ENCODE measurements at regions not wholly inside any gene's neighbourhood (a gene's known extent, or its start where the extent isn't known, plus 50 kb on each side); places are given as distances from the start of the nearest gene placed in this dataset.
"Not testable (repeated sequence)": the region's sequence is repeated elsewhere in the genome, so short reads cannot be mapped to it uniquely, and the experiment has no call there.

DNA sequence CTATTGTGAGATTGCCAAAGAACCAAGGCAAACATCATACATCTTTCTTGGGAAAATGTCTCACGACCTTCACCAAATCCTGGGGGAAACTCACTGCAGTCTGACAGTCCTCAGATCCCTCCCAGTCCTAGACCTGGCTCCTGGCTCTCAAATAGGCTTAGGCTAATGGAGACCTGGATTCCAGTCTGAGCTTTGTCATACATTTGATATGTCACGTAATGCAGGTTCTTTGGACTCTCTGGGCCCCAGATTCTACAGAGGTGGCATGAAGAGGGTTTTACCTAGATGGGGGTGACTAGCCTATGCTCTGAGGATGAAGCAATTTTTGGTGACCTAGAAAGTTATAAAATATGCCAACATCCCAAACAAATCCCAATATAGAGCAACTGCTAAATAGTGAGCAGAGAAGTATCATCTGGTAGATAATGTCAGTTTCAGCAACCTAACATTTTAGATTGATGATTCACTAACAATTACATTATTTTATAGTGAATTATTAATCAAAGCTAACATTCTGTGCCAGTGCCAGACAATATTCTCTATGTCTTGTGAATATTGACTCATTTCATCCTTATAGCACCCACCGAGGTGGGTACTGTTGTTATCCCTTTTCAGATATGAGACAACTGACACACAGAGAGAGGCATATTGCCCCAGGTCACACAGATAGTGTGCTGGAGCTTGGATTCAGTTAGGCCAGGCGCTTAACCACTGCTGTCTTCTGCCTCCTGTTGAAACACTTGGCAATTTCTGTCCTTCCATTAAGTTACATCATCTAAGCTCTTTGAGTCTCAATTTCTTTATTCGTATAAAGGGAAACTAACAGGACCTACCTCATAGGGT is 195.4 kb upstream of the MAMLD1 start:
- DNase-seq, result no peak

GRCh38 chrX:150182161-150182560 is 181.0 kb upstream of the MAMLD1 start:
- no peak for DNase-seq

DNA sequence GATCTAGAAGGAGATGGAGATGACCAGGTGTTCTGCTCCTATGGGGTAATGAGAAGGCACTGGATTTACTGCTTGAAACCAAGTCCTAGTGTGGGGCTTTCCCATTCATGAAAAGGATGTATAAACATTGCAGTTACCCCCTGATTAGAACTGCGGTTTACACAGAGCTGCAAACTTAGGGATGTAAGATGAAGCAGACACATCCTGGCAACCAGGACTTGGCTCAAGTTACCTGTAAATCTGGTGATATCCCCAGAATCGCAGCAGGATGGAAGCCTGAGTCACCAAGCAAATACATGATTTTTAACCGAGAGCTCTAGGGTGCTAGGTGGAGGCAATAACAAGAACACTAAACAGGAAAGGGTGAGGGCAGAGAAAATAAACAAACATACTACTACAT is 178.6 kb upstream of the MAMLD1 start:
- no peak for DNase-seq

DNA sequence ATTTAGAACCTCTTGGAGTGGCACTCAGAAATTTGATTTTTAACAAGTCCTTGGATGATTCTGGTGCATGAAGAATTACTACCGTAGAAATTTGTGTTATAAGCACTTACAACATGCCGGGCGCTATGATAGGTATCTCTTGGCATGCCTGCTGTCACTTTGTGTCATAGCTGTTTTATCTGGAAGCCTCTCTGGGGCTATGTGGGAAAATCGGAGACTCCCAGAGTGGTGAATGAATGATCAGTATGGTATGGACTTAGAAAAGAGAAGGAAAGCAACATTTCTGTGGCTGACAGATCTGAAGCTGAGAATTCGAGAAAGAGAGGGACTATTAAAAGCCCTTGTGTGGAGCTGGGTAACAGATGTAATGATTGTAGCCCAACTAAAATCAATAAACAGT is 177.4 kb upstream of the MAMLD1 start:
- DNase-seq, result no peak

GRCh38 chrX:150192816-150193215 is 170.3 kb upstream of the MAMLD1 start:
- DNase-seq, result no peak

DNA sequence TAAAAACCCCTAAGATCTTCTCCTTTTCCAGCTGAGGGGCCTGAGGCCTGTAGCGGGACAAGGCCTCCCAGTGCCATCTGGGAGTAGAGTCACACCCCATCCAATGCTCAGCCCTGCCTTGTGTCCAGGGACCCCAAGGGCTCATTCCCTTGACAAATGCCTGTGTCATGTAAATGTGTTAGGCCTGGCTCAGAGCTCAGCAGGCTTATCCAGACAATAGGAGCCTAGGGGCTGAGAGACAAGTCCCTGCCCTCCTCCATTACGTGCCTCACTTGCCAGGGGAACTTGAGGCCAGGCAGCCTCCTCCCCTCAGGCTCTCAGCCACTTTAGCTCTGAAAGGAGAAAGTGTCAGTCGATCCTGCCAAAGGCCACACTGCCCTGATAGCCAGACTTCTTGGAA is 166.8 kb upstream of the MAMLD1 start:
- no peak for DNase-seq

GRCh38 chrX:150197388-150197787 is 165.7 kb upstream of the MAMLD1 start:
- DNase-seq, result no peak

DNA sequence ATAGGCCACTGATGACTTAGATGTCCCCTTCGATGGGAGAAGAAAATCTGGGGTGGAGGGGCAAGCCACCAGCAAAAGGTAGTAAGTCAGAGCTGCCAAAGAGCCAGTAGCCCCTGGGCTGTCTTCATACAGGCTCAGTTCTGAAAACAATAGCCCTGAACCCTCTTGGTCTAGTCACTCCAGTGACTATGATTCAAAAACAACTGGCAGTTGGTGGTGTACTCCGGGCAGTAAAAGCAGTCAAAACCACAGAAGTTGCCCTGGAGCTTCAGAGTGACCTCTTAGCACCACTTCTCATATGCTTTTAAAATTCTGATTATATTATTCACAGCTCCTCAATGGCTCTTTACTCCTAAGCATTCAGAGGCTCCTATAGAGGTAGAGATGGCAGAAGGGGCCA is 164.3 kb upstream of the MAMLD1 start:
- DNase-seq, result no peak

DNA sequence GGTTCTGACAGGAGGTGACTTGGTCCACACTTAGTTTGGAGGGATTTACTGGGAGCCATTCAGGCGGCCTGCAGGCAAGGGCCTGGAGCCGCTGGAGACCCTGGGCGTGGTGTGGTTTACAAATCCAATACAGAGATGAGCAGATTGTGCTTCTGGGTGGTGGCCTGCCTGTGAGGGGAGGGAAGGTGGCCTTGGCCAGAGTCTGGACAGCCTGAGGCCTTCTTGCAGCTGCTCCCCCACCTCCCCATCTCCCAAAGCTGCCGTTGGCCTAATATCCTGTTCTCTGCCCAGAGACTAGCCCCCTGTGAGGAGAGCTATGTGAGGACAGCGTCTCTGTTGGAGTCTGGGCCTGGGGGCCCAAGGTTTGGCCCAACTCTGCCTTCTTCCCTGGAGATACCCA is 163.9 kb upstream of the MAMLD1 start:
- no peak for DNase-seq

DNA sequence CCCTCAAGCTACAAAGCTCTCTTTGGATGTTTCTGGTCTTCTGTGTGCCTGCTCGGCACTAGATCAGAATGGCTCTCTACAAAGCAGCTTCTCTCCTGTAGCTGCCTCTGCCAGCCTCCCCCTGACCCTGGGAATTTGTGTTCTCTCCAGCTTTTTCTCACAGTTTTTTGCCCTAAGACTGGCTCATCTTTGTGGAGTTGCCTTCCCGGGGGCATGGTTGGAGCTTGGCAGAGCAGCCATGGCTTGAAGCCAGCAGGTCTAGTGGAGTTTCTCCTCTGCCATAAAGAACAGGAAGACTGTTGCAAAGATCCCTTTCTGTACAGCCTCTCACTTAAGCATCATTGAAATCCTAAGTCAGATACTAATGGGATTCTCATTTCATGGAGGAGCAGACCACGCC is 163.3 kb upstream of the MAMLD1 start:
- DNase-seq, result no peak

GRCh38 chrX:150200361-150200760 is 162.8 kb upstream of the MAMLD1 start:
- no peak for DNase-seq

DNA sequence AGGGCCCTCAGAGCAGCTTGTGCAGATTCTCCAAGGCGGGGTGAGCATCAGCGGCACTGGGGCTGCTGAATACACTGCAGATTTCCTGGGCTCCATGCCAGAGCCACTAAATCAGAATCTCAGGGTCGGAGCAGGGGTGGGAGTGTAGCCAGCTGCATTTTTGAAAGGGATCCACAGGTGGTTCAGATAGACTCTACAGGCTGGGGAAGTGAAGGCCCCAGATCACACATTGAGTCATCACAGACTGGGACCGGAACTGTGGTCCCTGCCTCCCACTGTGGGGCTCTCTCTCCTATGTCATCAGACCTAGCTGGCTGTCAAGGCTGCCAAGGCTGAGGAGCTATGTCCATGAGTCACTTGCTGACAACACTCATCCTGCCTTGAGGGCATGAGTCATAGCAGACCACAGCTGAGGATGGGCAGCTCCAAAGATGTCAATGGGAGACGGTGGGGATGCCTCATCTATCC is 162.3 kb upstream of the MAMLD1 start:
- DNase-seq, result peak; percentile 54

GRCh38 chrX:150201391-150201790 is 161.7 kb upstream of the MAMLD1 start:
- no peak for DNase-seq

GRCh38 chrX:150201841-150202240 is 161.3 kb upstream of the MAMLD1 start:
- no peak for DNase-seq

GRCh38 chrX:150202641-150203247 is 160.4 kb upstream of the MAMLD1 start:
- DNase-seq, result no peak

GRCh38 chrX:150203248-150203645 is 159.9 kb upstream of the MAMLD1 start:
- DNase-seq, result no peak

DNA sequence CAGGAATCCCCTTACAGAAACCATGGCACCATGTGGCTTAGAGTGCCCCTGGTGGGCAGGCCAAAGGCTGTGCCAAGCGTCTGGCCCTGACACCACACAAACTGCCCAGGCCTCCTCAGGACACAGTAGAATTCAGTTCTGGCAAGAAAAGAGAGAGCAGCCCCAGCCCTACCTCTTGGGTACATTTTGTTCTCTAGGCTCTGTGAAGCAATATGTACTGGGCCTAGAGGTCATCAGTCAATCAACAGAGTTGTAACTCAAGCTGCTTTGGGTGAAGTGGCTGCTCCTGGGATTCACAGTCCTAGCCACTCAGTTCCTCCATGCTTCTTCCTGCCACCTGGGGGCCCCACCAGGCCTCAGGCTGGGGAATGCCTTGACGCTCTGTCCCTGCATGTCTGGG is 158.1 kb upstream of the MAMLD1 start:
- no peak for DNase-seq

- no peak for DNase-seq
Measured at GRCh38 chrX:150207733-150208132, 155.4 kb upstream of the MAMLD1 start.

GRCh38 chrX:150211988-150212387 is 151.1 kb upstream of the MAMLD1 start:
- DNase-seq, result no peak

DNA sequence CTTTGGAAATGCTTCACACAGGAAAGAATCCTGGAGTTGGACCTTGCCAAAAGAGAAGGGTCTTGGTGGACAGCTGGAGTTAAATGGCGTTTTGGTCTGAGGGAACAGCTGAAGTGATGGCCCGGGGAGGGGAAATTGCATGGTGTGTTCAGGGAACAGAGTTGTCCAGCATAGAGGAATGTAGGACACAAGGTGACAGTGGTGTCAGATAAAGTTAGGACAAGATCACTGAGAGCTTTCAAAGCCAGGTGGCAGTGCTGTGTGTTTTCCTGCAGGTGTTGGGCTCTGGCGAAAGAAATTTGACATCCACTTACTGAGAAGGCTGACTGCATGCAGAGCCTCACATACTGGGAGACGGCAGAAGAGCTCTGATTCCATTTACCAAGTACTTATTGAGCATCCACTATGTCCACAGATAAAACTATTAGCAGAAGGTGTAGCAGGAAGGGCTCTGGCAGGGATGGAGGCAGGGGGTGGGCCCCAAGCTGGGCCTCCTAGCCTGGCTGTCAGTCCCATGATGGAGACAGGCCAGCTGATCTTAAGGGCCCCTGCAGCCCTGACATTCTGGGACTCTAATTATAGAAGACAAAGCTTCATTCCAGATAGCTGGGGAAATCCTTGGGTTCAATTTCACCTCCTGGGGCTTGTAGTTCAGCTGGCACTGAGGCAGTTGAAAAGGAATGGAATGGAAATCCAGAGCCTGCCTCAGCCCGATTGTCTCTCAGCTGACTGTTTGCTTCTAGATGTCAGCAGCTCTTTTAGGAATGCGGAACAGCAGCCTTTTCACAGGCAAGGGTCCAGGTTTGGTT is 150.2 kb upstream of the MAMLD1 start:
- no peak for DNase-seq

DNA sequence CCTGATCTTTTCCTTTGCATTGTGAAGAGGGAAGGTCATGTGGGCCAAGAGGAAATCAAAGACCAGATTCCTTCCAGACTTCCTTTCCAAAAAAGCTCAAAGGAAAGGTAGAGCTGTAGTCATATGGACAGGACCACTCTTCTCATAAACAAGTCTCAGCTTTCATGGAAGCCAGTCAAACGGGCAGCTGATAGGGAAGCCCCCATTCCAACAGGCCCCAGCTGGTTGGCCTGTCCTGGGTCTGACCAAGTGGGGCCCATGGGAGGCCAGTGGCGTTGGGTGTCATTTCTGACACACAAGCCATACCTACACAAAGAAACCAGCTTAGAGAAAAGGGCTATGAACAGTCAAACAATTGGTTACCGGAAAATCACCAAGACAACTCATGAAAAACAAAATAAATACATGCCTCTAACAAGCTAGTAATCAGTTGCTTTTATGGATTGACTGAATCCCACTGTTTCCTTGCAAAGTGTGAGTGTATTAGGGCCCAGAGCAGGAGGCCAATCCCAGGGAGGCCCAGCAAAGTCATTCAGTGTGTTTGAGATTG is 149.6 kb upstream of the MAMLD1 start:
- DNase-seq, result no peak

- not testable (repeated sequence) for DNase-seq
Measured at GRCh38 chrX:150216000-150216399, 147.1 kb upstream of the MAMLD1 start.

DNA sequence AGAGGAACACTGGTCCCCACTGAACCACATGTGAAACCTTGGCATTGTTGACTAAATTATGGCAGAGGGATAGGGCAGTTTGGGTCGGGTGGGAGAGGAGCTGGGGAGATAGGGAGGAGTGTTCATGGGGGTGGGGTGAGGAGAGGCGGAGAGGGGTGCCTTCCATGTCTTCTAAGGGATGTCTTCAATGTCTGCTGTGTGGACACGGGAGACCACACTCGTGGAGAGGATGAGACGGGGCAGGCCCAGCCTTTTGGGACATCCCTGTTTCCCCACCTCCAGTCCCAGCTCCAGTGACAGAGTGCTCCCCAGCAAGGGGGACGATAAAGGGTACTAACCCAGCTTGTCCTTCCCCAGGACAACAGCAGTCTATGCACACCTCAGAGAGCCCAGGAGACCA is 146.4 kb upstream of the MAMLD1 start:
- DNase-seq, result no peak
